M059J (cell line): ENCODE measurements at regions not wholly inside any gene's neighbourhood (a gene's known extent, or its start where the extent isn't known, plus 50 kb on each side); places are given as distances from the start of the nearest gene placed in this dataset.

Source experiments
- DNase-seq: peaks from one replicate; pipeline ENCODE4 v3.0.0-alpha.2; 2012; ENCODE audit warnings: low read depth

- peak; percentile 57 for DNase-seq
These were observed 243.4 kb upstream of the TBC1D5 start for GRCh38 chr3:17985658-17986347.

- DNase-seq = no peak
These were observed 240.7 kb upstream of the TBC1D5 start for GRCh38 chr3:17983106-17983505.

GRCh38 chr3:17982211-17982880 is 239.9 kb upstream of the TBC1D5 start:
- no peak for DNase-seq

- no peak for DNase-seq
These were observed 238.4 kb upstream of the TBC1D5 start for GRCh38 chr3:17980863-17981262.

- no peak for DNase-seq
These were observed 237.5 kb upstream of the TBC1D5 start for GRCh38 chr3:17979911-17980310.

GRCh38 chr3:17979252-17979651 is 236.8 kb upstream of the TBC1D5 start:
- DNase-seq = peak; percentile 28

GRCh38 chr3:17974206-17974841 is 231.9 kb upstream of the TBC1D5 start:
- no peak for DNase-seq

- DNase-seq = no peak
These were observed 230.8 kb upstream of the TBC1D5 start for GRCh38 chr3:17972959-17973906.

GRCh38 chr3:17972476-17972875 is 230.0 kb upstream of the TBC1D5 start:
- no peak for DNase-seq

GRCh38 chr3:17972030-17972429 is 229.6 kb upstream of the TBC1D5 start:
- DNase-seq = no peak

- DNase-seq = no peak
These were observed 227.6 kb upstream of the TBC1D5 start for GRCh38 chr3:17969985-17970568.

- no peak for DNase-seq
These were observed 226.8 kb upstream of the TBC1D5 start for GRCh38 chr3:17969244-17969643.

GRCh38 chr3:17967953-17968607 is 225.6 kb upstream of the TBC1D5 start:
- no peak for DNase-seq

GRCh38 chr3:17967111-17967510 is 224.7 kb upstream of the TBC1D5 start:
- no peak for DNase-seq

- no peak for DNase-seq
These were observed 222.9 kb upstream of the TBC1D5 start for GRCh38 chr3:17965331-17965730.

- no peak for DNase-seq
These were observed 221.7 kb upstream of the TBC1D5 start for GRCh38 chr3:17964108-17964507.

GRCh38 chr3:17955411-17955810 is 213.0 kb upstream of the TBC1D5 start:
- DNase-seq = no peak

GRCh38 chr3:17954801-17955200 is 212.4 kb upstream of the TBC1D5 start:
- DNase-seq = no peak

- no peak for DNase-seq
These were observed 208.8 kb upstream of the TBC1D5 start for GRCh38 chr3:17951241-17951640.

- DNase-seq = no peak
These were observed 206.7 kb upstream of the TBC1D5 start for GRCh38 chr3:17949101-17949500.

- DNase-seq = no peak
These were observed 205.4 kb upstream of the TBC1D5 start for GRCh38 chr3:17947833-17948232.
